Kidney epithelial cell (primary cell): ENCODE measurements at regions not wholly inside any gene's neighbourhood (a gene's known extent, or its start where the extent isn't known, plus 50 kb on each side); places are given as distances from the start of the nearest gene placed in this dataset.

Source experiments
- DNase-seq: peaks from one replicate; pipeline ENCODE4 v3.0.0-alpha.2; 2010; ENCODE audit warnings: low read depth
- H3K27me3 ChIP-seq: 2 replicates; pipeline ENCODE4 v1.6.0; 2011; ENCODE audit warnings: low read length; ENCODE audit not compliant: control insufficient read depth, insufficient read depth
- H3K36me3 ChIP-seq: 2 replicates; pipeline ENCODE4 v1.5.1; 2011; ENCODE audit warnings: low read length; ENCODE audit not compliant: control insufficient read depth, insufficient read depth
- H3K4me3 ChIP-seq: 2 replicates; pipeline ENCODE4 v1.5.1; 2011; ENCODE audit warnings: low read depth, mild to moderate bottlenecking, control low read depth, low read length
- TF ChIP-seq, protein P1 (sequence below): IDR thresholded peaks from 2 replicates; pipeline ENCODE4 v1.5.1; 2011; ENCODE audit warnings: mild to moderate bottlenecking, moderate library complexity, low read length, control low read depth, inconsistent platforms; ENCODE audit not compliant: insufficient read depth, poor library complexity, severe bottlenecking

DNA sequence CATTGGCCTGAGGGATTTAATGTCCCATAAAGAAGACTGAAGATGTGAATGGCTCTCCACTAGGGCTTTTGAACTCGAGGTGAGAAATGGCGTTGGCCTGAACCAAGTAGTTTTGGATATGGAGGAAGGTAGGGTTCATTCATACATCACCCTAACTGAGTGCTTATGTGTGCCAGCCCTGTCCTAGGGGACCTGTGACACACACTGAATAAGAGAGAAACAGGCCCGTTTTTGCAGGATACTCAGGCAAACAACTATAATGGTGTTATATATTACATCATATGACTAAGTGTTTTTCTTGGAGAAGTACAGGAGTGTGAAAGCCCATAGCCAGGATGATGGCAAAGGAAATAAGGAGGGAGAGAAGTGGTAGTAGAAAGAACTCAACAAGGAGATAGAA is 368.1 kb downstream of the TMEM135 start:
- H3K36me3 ChIP-seq: no peaks in the 10 kb centered on the region
- TF ChIP-seq, protein P1, sequence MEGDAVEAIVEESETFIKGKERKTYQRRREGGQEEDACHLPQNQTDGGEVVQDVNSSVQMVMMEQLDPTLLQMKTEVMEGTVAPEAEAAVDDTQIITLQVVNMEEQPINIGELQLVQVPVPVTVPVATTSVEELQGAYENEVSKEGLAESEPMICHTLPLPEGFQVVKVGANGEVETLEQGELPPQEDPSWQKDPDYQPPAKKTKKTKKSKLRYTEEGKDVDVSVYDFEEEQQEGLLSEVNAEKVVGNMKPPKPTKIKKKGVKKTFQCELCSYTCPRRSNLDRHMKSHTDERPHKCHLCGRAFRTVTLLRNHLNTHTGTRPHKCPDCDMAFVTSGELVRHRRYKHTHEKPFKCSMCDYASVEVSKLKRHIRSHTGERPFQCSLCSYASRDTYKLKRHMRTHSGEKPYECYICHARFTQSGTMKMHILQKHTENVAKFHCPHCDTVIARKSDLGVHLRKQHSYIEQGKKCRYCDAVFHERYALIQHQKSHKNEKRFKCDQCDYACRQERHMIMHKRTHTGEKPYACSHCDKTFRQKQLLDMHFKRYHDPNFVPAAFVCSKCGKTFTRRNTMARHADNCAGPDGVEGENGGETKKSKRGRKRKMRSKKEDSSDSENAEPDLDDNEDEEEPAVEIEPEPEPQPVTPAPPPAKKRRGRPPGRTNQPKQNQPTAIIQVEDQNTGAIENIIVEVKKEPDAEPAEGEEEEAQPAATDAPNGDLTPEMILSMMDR: no peak
- no peaks in the 10 kb centered on the region for H3K27me3 ChIP-seq
- DNase-seq: no peak
- H3K4me3 ChIP-seq: no peak overlapping the region

DNA sequence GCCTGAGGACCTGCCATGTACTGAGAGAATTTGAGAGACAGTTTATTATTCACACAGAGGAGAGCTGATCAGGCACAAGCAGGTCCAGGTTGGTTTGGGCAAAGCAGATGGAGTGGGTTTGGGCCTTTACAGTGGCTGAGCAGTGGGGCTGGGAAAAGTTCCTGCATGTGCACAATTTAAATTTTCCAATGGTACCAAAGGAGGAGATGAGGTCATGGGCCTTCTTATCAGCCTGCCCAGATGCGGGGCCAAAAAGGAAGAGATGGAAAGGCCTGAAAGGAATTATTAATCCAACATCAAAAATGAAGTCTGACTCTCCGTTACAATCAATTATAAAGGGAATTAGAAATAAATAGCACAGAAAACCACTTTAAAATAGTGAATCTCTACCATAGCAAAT is 367.6 kb downstream of the TMEM135 start:
- H3K4me3 ChIP-seq: no peak overlapping the region
- no peaks in the 10 kb centered on the region for H3K36me3 ChIP-seq
- no peak for DNase-seq
- H3K27me3 ChIP-seq: no peaks in the 10 kb centered on the region
- TF ChIP-seq, protein P1: no peak

DNA sequence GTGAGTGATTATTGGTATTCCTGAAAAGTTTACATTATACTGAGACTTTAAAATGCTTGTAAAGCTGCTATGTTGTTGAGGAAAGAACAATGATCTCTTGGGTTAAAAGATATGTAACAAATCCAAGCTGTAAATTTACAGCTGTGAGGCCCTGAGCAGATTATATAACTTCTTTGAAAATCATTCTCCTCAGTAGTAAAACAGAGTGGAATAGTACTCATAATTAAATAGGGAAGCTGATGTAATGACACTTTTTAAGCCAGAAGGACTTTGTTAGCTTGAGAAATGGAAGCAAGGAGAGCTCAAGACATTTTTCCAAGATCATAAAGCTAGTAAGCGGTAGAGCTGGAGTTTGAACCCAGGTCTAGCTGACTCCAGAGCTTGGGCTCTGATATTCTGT is 363.9 kb downstream of the TMEM135 start:
- H3K4me3 ChIP-seq: no peak overlapping the region
- TF ChIP-seq, protein P1: no peak
- no peak for DNase-seq
- H3K36me3 ChIP-seq: no peaks in the 10 kb centered on the region
- H3K27me3 ChIP-seq: no peaks in the 10 kb centered on the region

DNA sequence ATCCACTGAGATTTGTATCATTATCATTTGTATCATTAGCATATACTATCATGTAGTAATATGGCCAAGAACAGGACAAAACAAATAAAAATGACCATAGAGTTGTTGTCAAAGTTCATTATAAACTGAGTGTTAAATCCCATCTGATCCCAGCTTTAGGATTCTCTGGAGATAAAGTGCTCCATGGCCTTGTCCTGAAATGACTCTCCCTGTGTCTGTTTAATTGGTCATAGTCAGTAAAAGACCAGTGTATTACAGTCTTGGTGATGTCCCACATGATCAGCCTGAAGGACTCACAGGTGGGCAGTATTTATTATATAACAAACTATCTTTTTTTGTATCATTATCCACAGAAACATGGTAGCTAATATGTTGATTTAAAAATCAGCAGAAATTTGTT is 361.6 kb downstream of the TMEM135 start:
- no peak overlapping the region for H3K4me3 ChIP-seq
- H3K27me3 ChIP-seq: no peaks in the 10 kb centered on the region
- no peaks in the 10 kb centered on the region for H3K36me3 ChIP-seq
- TF ChIP-seq, protein P1: no peak
- no peak for DNase-seq

DNA sequence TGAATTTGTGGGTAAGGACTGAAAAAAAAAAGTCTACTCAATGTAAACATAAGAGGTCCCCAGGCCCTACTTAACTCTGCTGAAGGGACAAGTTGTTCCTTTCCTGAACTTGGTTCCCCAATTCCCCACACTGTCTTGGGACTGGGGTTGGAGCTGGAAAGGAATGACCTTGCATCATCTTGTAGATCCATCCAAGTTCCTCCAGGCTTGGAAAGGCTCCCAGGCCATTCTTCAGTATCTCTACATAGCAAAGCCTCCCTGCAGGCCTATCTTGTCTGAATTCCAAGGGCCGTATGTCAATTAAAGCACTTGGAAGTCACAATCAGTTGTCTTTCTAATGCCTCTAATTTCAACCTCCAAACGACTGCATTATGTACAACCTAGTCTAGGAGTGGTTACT is 361.2 kb downstream of the TMEM135 start:
- TF ChIP-seq, protein P1: no peak
- no peak overlapping the region for H3K4me3 ChIP-seq
- H3K27me3 ChIP-seq: no peaks in the 10 kb centered on the region
- no peaks in the 10 kb centered on the region for H3K36me3 ChIP-seq
- no peak for DNase-seq

DNA sequence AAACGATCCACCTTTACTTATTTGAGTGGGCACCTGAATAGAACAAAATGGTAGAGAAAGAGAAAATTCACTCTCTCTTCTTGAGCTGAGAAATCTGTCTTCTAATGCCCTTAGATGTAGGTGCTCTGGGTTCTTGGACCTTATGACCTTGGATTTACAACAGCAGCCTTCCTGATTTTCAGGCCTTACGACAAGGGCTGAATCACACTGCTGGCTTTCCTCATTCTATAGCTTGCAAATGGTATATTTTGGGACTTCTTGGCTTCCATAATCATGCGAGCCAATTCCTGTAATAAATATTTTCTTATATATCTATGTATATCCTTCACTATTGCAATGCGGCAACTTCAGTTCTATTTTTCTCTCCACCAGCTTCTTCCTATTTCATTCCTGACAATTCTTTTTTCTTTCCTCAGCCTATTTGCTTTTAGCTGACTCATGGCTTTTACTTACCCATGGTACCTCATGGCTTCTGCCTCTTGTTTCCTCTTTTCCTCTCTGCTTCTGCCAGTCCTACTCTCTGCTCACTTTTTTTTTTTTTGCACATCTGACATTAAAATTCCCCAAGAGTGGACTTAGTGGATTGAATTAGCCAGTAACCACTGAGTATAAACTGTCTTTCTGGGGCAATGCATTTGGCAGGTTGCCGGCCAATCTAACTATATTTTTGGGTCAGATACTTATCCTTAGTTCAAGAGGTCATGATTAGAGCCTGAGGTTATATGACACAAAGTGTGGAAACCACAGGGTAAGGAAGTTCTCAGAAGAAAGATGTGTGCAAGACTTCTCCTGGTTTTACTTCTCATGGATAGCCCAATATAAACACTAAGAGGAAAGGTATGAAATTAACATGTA is 359.5 kb downstream of the TMEM135 start:
- H3K36me3 ChIP-seq: no peaks in the 10 kb centered on the region
- TF ChIP-seq, protein P1: no peak
- DNase-seq: no peak
- H3K4me3 ChIP-seq: no peak overlapping the region
- H3K27me3 ChIP-seq: no peaks in the 10 kb centered on the region
